ENCODE measurements at regions not wholly inside any gene's neighbourhood (a gene's known extent, or its start where the extent isn't known, plus 50 kb on each side); places are given as distances from the start of the nearest gene placed in this dataset.
"Not testable (repeated sequence)": the region's sequence is repeated elsewhere in the genome, so short reads cannot be mapped to it uniquely, and the experiment has no call there.

DNA sequence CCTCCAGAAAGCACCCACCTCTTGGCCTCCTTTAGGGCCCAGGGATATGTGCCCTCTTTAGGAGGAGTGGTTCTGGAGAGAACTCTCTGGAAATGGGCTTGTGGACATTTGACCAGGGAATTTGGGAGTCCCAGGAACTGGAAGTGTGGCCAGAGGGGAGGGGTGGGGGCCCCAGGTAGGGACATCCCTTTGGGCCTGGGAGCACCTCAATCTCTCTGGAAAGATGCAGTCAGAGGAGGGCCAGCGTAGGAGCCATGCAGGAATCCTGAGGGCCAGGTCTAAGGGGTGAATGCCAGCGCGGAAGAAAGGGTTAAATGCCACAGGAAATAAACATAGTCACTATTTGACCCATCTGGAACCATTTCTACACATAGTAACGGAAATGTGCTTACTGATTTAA lies 50.3 kb upstream of the ITGA11 start:
- DNase-seq: no peak

GRCh38 chr15:68483165-68483564 lies 51.2 kb upstream of the ITGA11 start:
- DNase-seq: no peak

DNA sequence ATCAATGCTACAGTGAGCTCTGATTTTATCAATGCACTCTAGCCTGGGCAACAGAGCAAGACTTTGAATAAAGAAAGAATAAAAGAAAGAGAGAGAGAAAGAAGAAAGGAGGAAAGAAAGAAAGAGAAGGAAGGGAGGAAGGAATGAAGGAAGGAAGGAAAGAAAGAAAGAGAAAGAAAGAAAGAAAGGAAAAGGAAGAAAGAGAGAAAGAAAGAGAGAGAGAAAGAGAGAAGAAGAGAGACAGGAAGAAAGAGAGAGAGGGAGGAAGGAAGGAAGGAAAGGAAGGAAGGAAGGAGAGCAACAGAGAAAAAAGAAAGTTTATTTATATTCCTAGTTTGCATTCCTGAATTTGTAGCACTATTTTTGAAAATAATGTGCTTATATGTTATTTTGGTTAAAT lies 52.3 kb upstream of the ITGA11 start:
- DNase-seq: no peak

DNA sequence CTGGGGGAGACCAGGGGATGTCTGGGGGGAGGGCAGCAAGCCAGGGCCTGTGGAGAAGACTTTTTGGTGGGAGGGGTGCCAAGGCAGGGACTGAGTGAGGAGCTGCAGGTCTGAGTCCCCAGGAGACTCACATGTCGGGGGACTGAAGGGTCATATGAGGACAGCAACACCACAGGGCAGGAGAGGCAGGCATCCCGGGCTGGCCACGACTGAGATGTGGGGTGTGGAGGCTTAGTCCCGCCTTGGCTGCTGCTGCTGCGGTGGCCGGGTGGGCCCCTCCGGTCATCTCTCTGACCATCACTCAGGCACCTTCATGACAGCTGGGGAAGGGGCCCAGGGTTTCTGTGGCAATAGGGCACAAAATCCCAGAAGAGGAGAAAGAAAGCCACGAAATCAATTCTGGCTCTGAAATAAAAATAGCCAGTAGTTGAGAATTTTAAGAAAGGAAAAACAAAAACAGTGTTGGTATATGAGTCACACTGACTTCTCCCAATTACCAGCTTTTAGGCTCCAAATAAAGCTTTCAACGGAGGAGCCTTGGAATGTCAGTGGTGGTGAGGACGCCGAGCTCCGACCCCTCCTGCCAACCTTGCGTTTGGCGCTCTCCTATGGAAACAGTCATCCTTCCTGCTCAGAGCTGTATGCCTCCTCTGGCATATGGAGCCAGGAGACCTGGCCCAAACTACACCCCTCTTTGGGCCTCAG lies 52.9 kb upstream of the ITGA11 start:
- no peak for DNase-seq

DNA sequence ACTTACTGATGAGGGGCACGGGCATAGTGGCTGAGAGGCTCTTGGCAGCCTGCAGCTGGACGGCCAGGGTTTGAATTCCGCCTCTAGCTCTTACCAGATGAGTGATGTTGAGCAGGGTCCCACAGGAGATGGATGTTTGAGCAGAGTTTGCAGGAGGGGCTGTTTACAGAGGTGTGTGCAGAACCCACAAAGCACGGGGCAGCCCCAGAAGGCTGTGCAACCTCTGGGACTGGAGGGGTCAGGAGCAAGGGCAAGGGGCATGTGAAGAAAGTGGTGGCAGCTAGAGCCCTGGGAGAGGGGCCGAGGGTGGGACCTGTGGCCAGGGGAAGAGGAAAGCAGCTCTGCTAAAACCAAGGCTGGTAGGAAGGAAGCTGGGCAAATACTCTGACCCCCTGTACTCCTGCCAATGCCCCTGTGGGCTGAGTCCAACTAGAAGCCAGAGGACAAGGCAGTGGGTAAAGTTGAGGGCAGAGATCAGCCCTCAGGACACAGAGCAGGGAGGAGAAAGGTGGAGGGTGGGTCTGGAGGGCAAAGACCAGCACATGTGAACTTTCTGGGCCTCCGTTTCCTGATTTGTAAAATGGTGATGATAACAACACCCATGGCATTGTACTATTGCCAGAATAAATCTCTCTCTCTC lies 53.9 kb upstream of the ITGA11 start:
- DNase-seq: no peak

- DNase-seq: no peak
Observed at GRCh38 chr15:68487087-68487843, 55.3 kb upstream of the ITGA11 start.

- DNase-seq: no peak
Observed at GRCh38 chr15:68488290-68488689, 56.3 kb upstream of the ITGA11 start.

- no peak for DNase-seq
Observed at GRCh38 chr15:68488966-68489365, 57.0 kb upstream of the ITGA11 start.

DNA sequence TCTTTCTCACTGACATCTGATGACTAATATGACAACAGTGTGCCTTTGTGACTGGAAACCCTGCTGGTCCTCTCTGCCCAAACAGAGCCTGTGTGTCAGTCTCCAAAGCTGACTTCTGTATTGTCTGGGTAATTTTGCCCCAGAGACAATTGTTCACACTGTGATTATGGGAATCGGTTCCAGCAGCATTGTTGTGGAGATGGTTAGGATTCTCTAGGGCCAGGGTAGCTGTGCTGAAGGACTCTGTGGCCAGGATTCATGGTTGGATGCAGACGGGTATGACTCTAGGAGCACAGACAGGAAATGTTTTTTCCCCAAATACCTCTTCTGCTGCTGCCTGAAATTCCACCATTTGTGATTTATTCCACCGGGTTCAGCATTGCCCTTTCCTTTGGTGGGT lies 57.5 kb upstream of the ITGA11 start:
- DNase-seq: no peak

DNA sequence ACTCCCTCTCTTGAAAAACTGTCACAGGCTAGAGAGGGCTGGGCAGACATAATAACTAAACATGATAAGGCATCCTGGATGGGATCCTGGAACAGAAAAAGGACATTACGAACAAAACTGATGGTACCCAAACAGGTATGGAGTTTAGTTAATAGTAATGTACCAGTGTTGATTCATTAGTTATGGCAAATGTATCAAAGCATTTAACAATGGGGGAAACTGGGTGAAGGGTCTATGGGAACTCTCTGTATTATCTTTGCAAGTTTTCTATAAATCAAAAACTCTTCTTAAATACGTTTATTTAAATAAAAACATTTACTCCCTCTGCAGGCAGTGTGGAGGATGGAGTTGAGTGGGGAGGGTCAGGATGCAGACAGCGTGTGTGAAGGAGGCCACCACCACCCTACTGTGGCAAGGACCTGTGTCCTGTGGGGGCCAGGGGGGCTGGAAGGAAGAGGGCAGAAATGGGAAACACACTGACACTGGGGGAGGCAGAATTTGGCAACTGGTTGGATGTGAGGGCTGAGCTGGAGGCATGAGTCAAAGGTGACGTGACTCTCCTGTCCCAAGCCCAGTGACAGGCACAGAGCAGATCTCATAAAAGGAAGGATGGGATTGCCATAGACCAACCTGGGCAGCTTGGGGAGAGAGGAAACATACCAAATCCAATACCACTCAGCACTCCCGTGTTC lies 59.6 kb upstream of the ITGA11 start:
- DNase-seq: no peak

DNA sequence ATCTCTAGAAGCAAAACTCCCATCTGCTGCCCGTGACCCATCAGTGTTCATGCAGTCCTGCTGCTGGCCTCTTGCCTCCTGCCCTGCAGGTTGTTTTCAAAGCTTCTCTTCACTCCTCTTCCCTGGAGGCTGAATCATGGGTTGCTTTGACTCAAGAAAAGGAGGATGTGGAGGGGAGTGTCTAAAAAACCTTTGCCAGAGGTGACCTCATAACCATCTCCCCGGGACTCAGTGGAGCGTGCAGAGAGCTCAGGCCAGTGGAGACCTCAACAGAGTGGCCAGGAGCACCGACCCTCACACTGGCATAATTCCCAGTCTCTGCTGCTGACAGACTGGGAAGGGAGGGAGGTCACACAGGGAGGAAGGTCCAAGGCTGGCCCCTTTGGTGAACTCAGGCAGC lies 60.9 kb upstream of the ITGA11 start:
- DNase-seq: no peak

GRCh38 chr15:68493629-68494028 lies 61.7 kb upstream of the ITGA11 start:
- no peak for DNase-seq

GRCh38 chr15:68494573-68495110 lies 62.7 kb upstream of the ITGA11 start:
- DNase-seq: no peak

DNA sequence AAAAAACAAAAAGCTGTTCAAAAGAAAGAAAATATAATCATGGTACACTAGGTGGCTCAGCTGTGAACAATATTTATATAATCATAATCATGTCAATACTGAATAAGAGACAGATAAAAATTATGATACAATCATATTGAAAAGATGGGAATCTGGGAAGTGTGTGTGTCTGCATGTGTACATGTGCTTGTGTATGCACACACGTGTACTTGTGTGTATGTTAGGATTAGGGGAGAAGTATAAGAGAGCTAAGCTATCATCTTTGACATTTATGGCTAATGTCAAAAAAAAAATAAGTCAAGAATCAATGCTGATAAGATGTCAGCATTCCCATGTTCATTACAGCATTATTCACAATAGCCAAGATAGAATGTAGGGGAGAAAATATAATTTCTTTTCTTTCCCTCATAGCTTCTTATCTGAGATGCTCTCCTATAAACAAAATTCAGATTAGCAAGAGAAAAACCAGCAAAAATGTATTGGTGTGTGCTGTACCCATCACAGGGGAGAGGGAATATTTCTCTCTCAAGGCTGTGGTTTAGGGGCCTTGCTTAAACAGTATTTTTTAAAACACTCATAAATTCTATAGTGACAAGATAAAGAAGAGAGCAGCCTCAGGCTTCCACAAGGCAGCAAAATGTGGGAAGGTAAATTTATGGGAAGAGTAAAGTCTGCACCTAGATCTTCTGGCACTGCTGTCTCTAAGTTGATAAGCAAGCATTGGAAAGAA lies 63.4 kb upstream of the ITGA11 start:
- DNase-seq: no peak

DNA sequence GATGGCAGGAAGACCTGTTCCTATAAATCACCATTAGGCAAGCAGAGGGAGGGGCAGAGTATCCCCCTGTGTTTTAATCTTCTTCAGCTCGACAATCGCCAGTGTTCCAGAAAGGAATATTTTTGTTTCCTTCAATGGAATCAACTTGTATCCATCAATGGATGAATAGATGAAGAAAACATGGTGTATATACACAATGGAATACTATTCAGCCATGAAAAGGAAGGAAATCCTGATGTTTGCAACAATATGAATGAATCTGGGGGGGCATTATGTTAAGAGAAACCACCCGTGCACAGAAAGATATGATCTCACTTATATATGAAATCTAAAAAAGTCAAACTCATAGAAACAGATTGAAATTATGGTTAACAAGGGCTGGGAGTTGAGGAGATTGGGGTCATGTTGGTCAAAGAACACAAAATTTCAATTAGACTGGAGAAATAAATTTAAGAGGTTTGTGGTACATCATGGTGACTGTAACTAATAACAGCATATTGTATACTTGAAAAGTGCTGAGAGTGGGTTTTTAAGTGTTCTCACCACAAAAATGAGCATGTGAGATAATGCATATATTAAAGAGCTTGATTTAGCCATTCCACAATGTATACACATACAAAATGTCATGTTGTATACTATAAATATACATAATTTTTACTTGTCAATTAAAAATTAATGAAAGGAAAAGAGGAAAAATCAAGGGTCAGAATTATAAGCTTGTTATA lies 64.2 kb upstream of the ITGA11 start:
- no peak for DNase-seq

GRCh38 chr15:68496751-68497150 lies 64.8 kb upstream of the ITGA11 start:
- DNase-seq: not testable (repeated sequence)

- no peak for DNase-seq
Observed at GRCh38 chr15:68497206-68497910, 65.4 kb upstream of the ITGA11 start.

DNA sequence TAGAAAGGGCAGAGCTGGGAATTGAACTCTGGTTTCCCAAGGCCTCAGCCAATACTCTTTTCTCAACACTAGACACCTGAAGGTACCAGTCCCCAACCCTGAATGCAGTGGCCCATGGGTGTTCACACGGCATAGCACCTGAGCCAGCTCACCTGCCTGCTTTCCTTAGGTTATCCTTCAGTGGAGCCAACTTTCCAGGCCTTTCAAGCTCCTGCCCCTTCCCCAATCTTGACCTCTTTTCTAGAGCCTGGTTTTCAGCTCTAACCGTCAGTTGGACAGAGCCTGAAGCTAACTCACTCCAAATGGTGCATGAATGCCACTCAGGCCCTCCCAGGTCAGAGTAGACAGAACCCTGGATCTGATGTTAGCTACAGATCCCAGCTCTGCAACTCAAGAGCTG lies 66.1 kb upstream of the ITGA11 start:
- no peak for DNase-seq

DNA sequence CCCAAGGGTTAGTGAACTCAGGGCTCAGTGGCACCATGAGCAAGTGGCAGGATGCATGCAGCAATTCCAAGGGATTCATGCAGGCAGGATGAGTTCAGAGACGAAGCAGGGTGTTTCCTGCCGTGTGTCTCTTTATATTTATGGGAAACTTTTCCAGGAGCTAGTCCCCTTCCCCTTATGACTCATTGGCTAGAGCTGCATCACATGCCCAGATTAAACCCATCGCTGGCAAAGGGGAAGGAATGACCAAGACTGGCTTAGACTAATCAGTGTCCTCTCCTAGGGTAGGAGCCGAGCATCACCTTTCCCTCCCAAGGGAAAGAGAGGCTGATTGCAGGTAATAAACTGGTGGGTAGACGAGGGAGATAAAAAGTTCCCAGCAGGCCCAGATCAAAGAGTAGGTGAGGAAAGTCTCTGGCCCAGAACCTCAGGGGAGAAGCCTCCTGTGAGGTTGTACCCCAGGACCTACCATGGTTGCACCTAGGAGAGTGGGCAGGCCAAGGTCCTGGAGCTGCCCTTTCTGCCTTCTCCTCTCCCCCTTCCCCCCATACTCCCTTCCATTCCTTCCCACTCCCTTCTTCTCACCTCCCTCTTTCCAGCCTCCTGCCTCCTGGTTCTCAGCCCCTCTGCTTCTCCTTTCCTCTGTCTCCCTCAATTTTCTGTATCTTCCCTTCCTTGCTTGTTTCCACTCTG lies 67.8 kb upstream of the ITGA11 start:
- no peak for DNase-seq
